Stimulated activated CD8-positive, alpha-beta memory T cell treated with anti-CD3 and anti-CD28 coated beads, Interleukin-15, amount 100 ng/mL, for 4 hours (primary cell): ENCODE measurements at regions not wholly inside any gene's neighbourhood (a gene's known extent, or its start where the extent isn't known, plus 50 kb on each side); places are given as distances from the start of the nearest gene placed in this dataset.
"Not testable (repeated sequence)": the region's sequence is repeated elsewhere in the genome, so short reads cannot be mapped to it uniquely, and the experiment has no call there.

Source experiments
- DNase-seq, 2 donors: peaks; one replicate each; pipeline ENCODE4 v3.0.0-alpha.2; 2020; ENCODE audit warnings: low read depth in 2 of 2

- no peak for DNase-seq
These were observed 89.0 kb upstream of the DLGAP1 start for GRCh38 chr18:4544142-4544541.

GRCh38 chr18:4543711-4544110 lies 88.6 kb upstream of the DLGAP1 start:
- no peak for DNase-seq

GRCh38 chr18:4541588-4541987 lies 86.5 kb upstream of the DLGAP1 start:
- DNase-seq = no peak

- no peak for DNase-seq
These were observed 81.3 kb upstream of the DLGAP1 start for GRCh38 chr18:4536447-4536846.

- DNase-seq = no peak
These were observed 73.3 kb upstream of the DLGAP1 start for GRCh38 chr18:4528405-4528804.

GRCh38 chr18:4527826-4528225 lies 72.7 kb upstream of the DLGAP1 start:
- not testable (repeated sequence) for DNase-seq

GRCh38 chr18:4524096-4524495 lies 69.0 kb upstream of the DLGAP1 start:
- DNase-seq = no peak

- no peak for DNase-seq
These were observed 56.1 kb upstream of the DLGAP1 start for GRCh38 chr18:4511166-4511565.

- no peak for DNase-seq
These were observed 55.6 kb upstream of the DLGAP1 start for GRCh38 chr18:4510711-4511110.

GRCh38 chr18:4510160-4510559 lies 55.1 kb upstream of the DLGAP1 start:
- no peak for DNase-seq
